ENCODE measurements at regions not wholly inside any gene's neighbourhood (a gene's known extent, or its start where the extent isn't known, plus 50 kb on each side); places are given as distances from the start of the nearest gene placed in this dataset.

- Histone ChIP-seq H3K4me1 (ENCODE audit: insufficient read depth, low read length) (no peaks in the 10 kb centered on the region), H3K9ac (ENCODE audit: extremely low read depth, insufficient read length, low read length) (no peak overlapping the region), H3K79me2 (ENCODE audit: insufficient read depth, low read length) (no peaks in the 10 kb centered on the region), H3K79me1 (ENCODE audit: insufficient read depth, low read depth, low read length, poor library complexity, severe bottlenecking) (no peaks in the 10 kb centered on the region), H3K27ac (ENCODE audit: insufficient read length, low read depth, low read length) (no peak overlapping the region), H2AK5ac (ENCODE audit: insufficient read length, low read length) (no peak overlapping the region), H3K27me3 (ENCODE audit: insufficient read depth, low read length) (no peaks in the 10 kb centered on the region), H3T11ph (ENCODE audit: low read length) (no peak overlapping the region), H3K23ac (ENCODE audit: insufficient read length, low read depth, low read length) (no peak overlapping the region), H3K18ac (ENCODE audit: insufficient read length, low read depth, low read length) (no peak overlapping the region), H4K91ac (ENCODE audit: insufficient read length, low read depth, low read length) (no peak overlapping the region), H2BK120ac (ENCODE audit: low read depth, low read length, poor library complexity, severe bottlenecking) (no peak overlapping the region), H2BK5ac (ENCODE audit: insufficient read length, low read length) (no peak overlapping the region), H3K56ac (ENCODE audit: insufficient read length, low read depth, low read length) (no peak overlapping the region), H3K14ac (ENCODE audit: insufficient read depth, low read length) (no peak overlapping the region; the same call in 1 of the 2 replicates), H3K4me2 (ENCODE audit: insufficient read depth, insufficient read length, low read length) (no peak overlapping the region), H3K23me2 (ENCODE audit: insufficient read length, low read depth, low read length, poor library complexity, severe bottlenecking) (no peaks in the 10 kb centered on the region), H3K4ac (ENCODE audit: low read depth, low read length) (no peak overlapping the region), H2AFZ (ENCODE audit: low read length) (no peak overlapping the region), H2BK12ac (ENCODE audit: insufficient read length, low read depth, low read length) (no peak overlapping the region), H4K8ac (replicated peaks; ENCODE audit: insufficient read length, low read depth, low read length) (no peak overlapping the region), H4K20me1 (ENCODE audit: control insufficient read depth, insufficient read depth, insufficient read length) (no peaks in the 10 kb centered on the region), H3K9me3 (ENCODE audit: control insufficient read depth, low read depth, low read length) (no peaks in the 10 kb centered on the region), H2BK15ac (ENCODE audit: low read depth, low read length) (no peak overlapping the region), H2BK20ac (ENCODE audit: low read depth, low read length, poor library complexity, severe bottlenecking) (no peak overlapping the region), H4K5ac (ENCODE audit: insufficient read length, low read depth, low read length) (no peak overlapping the region)
- Mint-ChIP-seq H3K4me1 (no peaks in the 10 kb centered on the region), H3K27me3 (ENCODE audit: low read depth) (peaks cover 10% of the 10 kb centered on the region), H3K27ac (no peak overlapping the region), H3K36me3 (ENCODE audit: insufficient read depth in 1 of 3, low read depth in 3 of 3) (no peaks in the 10 kb centered on the region), H3K4me3 (no peak overlapping the region), H3K9me3 (no peaks in the 10 kb centered on the region)
- DNase-seq, result no peak
- TF ChIP-seq CTCF (conservative IDR thresholded peaks at IDR 0.05), result no peak
- WGBS (ENCODE audit: extremely low coverage, insufficient read length, low lambda C conversion rate), result no CpG with 5 or more reads among the region's 12 CpGs
Measured at GRCh38 chr11:129681344-129682114, 134.1 kb upstream of the TMEM45B start.
